ENCODE measurements at regions not wholly inside any gene's neighbourhood (a gene's known extent, or its start where the extent isn't known, plus 50 kb on each side); places are given as distances from the start of the nearest gene placed in this dataset.

GRCh38 chr5:61738446-61738845, 406.4 kb downstream of the ZSWIM6 start:
- no peak for DNase-seq (ENCODE audit: low spot score)

- DNase-seq (ENCODE audit: low spot score) = no peak
These were observed 412.9 kb downstream of the ZSWIM6 start for GRCh38 chr5:61744690-61745619.

GRCh38 chr5:61746831-61747575, 414.9 kb downstream of the ZSWIM6 start:
- no peak for DNase-seq (ENCODE audit: low spot score)

GRCh38 chr5:61748121-61748520, 416.1 kb downstream of the ZSWIM6 start:
- DNase-seq (ENCODE audit: low spot score) = no peak

GRCh38 chr5:61748651-61749050, 416.6 kb downstream of the ZSWIM6 start:
- no peak for DNase-seq (ENCODE audit: low spot score)

GRCh38 chr5:61752588-61752987, 420.5 kb downstream of the ZSWIM6 start:
- no peak for DNase-seq (ENCODE audit: low spot score)

GRCh38 chr5:61754792-61755191, 422.7 kb downstream of the ZSWIM6 start:
- DNase-seq (ENCODE audit: low spot score) = no peak

- DNase-seq (ENCODE audit: low spot score) = no peak
These were observed 423.7 kb downstream of the ZSWIM6 start for GRCh38 chr5:61755726-61756222.

- DNase-seq (ENCODE audit: low spot score) = no peak
These were observed 426.7 kb downstream of the ZSWIM6 start for GRCh38 chr5:61758711-61759110.

- DNase-seq (ENCODE audit: low spot score) = no peak
These were observed 433.4 kb downstream of the ZSWIM6 start for GRCh38 chr5:61765471-61765870.

GRCh38 chr5:61766141-61766540, 434.1 kb downstream of the ZSWIM6 start:
- no peak for DNase-seq (ENCODE audit: low spot score)

GRCh38 chr5:61767231-61768080, 435.4 kb downstream of the ZSWIM6 start:
- DNase-seq (ENCODE audit: low spot score) = no peak

GRCh38 chr5:61768692-61769281, 436.7 kb downstream of the ZSWIM6 start:
- no peak for DNase-seq (ENCODE audit: low spot score)

- DNase-seq (ENCODE audit: low spot score) = no peak
These were observed 439.0 kb downstream of the ZSWIM6 start for GRCh38 chr5:61771062-61771461.

GRCh38 chr5:61771808-61772207, 439.8 kb downstream of the ZSWIM6 start:
- DNase-seq (ENCODE audit: low spot score) = no peak

GRCh38 chr5:61775901-61776300, 443.8 kb downstream of the ZSWIM6 start:
- DNase-seq (ENCODE audit: low spot score) = no peak

GRCh38 chr5:61777292-61777691, 445.2 kb downstream of the ZSWIM6 start:
- DNase-seq (ENCODE audit: low spot score) = no peak

GRCh38 chr5:61779743-61780142, 447.7 kb downstream of the ZSWIM6 start:
- DNase-seq (ENCODE audit: low spot score) = no peak

- DNase-seq (ENCODE audit: low spot score) = no peak
These were observed 451.4 kb downstream of the ZSWIM6 start for GRCh38 chr5:61783481-61783880.

GRCh38 chr5:61784341-61784740, 452.3 kb downstream of the ZSWIM6 start:
- DNase-seq (ENCODE audit: low spot score) = no peak

GRCh38 chr5:61788548-61788947, 456.5 kb downstream of the ZSWIM6 start:
- no peak for DNase-seq (ENCODE audit: low spot score)

- no peak for DNase-seq (ENCODE audit: low spot score)
These were observed 457.9 kb downstream of the ZSWIM6 start for GRCh38 chr5:61790007-61790406.

Measured in CD4-positive, alpha-beta T cell treated with Interleukin-6 at 100 ng/mL for 8 hours (primary cell).